Fibroblast of skin of left biceps (primary cell): ENCODE measurements at regions not wholly inside any gene's neighbourhood (a gene's known extent, or its start where the extent isn't known, plus 50 kb on each side); places are given as distances from the start of the nearest gene placed in this dataset.
"Not testable (repeated sequence)": the region's sequence is repeated elsewhere in the genome, so short reads cannot be mapped to it uniquely, and the experiment has no call there.

ENCODE experiments used
- DNase-seq, 2 experiments: peaks; one replicate each; pipeline ENCODE4 v3.0.0-alpha.2; 2013; ENCODE audit warnings: low read depth in 2 of 2

DNA sequence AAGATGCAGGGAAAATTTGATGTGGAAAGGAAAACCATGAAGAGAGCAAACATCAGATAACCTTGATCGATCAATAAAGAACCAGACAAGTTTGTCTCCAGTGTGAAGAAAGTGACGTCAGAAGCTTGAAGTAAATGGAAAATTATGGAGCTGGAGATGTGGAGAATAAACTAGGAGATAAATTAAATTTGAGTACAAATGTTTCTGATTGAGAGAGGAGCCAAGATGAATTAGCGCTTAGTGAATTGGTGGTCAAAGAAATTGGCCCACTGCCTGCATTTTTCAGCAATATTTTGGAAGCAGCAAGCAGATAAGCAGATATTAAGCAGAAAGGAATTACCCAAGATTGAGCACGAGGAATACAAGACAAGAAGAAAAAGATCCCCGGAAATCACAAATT lies 567.3 kb upstream of the ZNF385D start:
- no peak for DNase-seq

DNA sequence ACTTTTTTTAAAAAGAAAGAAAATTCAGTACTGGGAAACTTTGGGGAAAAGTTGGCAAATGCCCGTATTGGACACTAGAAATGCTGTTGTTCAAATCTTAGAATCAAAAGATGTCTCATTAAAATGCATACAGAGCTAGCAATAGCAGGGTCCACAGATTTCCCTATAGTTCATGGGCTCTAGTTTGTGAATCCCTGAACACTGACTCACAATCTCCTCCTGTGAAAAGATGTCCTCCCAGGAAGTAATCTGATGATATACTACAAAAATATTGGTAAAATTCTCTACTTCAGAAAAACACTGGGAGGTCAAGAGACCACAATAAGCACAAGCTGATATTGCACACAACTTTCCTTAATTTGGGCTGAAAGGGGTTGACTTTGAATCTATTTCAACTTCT lies 568.4 kb upstream of the ZNF385D start:
- DNase-seq: no peak

DNA sequence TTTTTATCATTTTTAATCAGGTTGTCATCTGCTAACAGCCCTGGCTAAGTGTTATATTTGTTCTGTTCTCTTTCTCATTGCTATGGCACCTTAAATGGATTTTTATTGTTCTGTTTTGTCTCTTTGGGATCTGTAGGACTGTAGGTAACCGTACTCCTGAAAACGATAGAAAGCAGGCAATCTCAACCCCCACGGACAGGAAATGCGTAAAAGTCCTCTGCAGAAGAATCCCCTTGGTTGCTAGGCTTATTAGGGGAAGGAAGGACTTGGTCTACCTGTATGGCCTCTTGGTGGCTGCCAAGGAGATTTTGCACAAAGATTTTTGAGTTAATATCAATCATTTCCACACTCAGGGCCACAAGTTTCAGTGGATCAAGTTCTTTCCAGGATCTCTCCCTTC lies 571.9 kb upstream of the ZNF385D start:
- no peak for DNase-seq

DNA sequence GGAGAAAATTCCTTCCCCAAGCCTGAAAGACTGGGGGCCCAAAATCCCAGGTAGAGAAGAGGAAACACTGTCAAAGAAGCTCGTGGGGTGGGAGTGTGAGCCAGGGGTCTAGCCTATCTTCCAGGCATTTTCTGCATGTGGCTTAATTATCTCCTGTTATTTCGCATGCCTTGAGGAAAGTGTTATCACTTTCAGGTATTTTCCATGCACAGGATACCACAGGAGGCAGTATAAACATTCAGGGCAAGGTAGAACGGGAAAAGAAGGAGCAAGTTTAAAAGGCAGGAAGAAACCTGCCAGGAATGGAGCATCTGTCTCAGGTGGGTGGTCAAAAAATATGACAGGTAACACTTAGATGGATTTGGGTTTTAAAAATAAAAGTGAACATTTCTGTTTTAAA lies 575.3 kb upstream of the ZNF385D start:
- no peak for DNase-seq

DNA sequence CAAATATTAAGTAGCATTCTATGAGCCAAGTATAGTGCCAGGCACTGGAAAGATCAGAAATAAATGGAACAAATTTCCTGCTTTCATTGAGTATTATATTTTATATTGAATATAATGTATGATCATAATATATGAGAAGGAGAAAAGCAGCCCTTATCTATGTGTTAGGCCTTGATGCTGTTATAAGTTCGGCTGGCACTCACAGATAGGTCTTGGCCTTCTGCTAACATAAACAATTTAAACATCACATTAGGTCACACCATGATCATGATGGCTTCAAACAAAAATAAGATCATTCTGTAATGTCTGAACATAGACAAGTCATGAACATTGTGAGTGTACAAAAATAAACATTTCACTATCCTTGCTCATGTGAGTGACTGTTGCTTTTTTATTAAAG lies 584.0 kb upstream of the ZNF385D start:
- no peak for DNase-seq

DNA sequence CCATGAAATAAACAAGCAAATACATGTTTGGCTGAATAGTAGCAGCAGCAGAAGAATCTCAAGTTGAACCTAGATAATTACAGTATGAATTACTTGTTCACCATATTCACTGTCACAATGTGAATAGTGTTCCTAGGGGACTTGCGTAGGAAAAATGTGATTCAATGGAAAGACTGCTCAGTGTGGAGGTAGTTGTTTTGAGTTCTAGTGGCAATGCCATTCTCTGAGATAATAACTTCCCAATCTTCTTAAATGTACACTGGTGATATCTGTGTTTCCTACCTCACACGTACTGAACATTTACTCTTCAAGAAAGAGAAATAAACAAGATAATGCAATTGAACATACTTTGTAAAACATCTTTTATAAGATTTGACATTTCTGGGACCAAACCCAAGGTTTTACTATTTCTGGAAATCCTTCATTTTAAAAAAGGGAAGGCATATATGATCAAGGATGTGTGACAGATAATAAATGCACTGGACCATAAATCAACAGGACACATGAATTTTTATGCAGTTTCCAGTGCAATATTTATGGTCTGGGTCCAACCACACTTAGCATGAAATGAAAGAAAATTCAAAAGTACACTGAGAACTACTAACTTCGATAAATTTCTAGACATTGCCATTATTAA lies 598.3 kb upstream of the ZNF385D start:
- no peak for DNase-seq

DNA sequence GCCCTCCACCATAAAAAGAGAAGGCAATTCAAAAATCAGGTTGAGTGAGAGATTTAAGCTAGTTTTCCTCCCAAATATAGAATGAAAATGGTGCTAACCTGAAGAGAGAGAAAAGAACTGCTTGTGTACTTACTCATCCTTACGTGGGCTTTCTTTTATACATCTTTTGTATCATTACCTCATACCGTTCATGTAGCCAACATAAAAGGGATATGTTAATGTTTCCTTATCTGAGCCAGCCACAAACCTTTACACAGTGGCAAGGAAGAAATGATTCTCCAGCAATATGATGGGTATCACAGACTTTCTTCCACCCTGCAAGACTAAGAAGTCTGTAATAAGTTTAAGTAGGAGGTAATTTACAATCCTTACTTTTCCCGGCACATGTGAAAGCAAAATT lies 600.8 kb upstream of the ZNF385D start:
- DNase-seq: no peak

DNA sequence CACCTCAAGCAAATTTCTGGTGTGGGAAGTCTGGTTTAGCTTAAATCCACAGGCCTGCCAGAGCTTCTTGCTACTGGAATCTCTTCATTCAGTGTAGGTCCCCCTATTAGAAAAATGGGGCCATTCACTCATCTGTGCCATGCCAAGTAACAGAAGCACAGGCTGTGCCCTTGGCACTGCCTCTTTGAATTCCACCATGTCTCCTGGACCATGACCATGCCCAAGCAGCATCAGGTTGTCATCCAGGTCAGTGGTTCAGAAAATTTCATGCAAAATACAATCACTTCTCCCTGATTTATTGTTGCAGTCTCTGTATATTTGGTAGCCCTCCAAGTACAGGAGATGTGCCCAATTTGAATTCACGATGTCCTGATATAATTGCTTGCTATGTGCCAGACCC lies 602.1 kb upstream of the ZNF385D start:
- no peak for DNase-seq

DNA sequence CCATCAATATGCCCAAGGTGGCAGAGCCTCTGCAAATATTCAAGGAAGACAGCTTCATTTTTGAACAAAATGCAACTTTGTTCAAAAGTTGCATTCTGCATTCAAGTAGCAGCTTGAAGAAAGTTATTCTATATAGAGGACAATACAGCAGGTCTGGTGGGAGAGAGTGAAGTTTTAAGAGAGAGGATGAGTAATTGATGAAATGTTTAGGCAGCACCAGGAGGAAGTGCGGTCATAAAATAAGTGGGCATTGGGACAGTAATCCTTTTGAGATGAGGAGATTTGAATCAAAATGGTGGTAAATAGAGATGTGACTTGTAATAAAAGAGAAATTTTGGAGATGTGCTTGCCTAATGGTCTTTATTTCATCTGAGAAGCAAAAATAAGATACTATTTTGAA lies 607.3 kb upstream of the ZNF385D start:
- no peak for DNase-seq

DNA sequence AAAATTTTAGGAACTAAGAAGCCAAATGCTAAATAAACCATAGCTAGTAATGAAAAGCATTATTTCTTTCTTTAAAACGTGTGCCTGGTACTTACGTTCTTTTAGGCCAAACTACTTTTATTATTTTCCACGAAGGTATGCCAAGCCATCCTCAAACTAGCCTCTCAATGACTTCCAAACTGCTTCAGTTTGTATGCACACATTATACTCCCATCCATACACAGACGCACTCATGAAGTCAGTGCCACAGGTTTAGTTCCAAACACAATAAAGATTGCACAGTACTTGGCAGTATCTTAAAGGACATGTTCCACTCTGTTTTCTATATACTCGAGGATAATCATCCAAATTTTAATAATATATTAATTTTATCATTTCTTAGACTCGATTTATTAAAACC lies 609.2 kb upstream of the ZNF385D start:
- no peak for DNase-seq

DNA sequence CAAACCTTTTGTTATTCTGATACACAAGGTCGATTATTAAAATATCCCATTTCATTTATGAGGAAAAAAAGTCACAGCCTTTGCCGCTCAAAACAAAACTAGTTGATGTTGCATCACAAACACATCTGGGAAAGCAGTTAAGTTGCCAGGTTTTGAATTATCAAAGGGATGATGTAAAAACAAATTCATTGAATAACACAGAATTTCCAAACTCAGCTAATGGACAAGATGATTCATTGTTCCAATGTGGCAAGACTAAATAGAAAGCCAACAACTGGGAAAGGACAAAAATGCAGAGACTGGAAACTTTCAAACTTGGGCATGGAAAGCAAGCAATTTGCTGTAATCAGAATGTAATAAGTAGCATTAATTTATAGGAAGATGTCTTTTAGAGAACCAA lies 610.0 kb upstream of the ZNF385D start:
- peak in 1 of 2 experiments; percentile 14 for DNase-seq

DNA sequence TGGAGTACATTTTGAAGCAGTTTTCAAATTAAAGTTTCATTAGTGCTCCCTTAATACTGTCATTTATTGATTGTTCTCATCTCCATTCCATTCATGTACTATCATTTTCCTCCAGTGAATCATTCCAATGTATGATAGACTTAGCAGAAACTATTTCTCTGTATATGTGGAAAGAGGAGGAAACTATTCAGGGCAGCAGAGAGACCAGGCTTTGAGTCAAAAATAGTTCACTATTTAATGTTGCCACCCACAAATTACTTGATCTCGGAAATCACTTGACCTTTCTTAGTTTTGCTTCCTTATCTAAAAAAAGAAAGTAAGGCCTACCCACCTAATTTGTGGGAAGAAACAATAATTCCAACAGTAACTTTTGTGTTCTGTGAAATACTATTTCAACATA lies 610.5 kb upstream of the ZNF385D start:
- peak in 1 of 2 experiments; percentile 9 for DNase-seq

DNA sequence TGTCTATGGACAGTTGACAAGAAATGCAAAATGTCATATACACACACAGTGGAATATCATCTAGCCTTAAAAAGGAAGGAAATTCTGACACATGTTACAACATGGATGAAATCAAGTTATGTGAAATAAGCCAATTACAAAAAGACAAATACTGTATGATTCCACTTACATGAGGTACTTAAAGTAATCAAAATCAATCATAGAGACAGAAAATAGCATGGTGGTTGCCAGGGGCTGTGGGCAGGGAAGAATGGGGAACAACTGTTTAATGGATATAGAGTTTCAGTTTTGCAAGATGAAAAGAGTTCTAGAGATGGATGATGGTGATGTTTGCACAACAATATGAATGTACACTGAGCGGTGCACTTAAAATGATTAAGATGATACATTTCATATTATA lies 613.8 kb upstream of the ZNF385D start:
- no peak for DNase-seq

DNA sequence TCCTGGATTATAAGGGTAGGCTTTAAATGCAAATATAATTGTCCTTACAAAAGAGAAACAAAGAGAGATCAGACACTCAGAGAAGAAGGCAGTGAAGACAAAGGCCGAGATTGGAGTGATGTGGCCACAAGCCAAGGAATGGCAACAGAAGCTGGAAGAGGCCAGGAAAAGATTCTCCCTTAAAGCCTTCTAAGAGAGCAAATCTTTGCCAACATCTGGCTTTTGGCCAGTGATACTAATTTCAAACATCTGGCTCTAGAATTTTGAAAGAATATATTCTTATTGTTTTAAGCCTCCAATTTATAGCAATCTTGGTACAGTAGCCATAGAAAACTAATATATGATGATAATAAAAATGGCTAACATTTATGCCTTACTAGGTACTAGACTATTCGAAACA lies 615.8 kb upstream of the ZNF385D start:
- DNase-seq: no peak

DNA sequence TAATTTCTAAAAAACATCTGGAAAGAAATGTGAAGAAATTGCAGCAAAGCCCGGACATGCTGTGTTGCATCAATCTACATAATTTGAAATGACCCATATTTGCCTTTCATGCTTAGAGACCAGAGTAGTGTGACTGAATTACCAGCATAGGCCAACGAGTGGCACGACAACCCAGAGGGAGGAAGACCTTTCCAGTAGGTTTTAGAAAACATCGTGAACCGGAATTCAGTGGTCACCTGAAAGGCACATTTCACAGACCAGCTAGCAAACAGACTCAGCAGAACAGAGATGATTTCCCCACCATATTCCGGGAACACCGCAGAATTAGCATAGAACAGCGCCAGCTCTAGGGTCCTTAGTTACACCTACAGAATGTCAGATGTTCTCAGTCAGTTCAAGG lies 620.0 kb upstream of the ZNF385D start:
- DNase-seq: no peak

DNA sequence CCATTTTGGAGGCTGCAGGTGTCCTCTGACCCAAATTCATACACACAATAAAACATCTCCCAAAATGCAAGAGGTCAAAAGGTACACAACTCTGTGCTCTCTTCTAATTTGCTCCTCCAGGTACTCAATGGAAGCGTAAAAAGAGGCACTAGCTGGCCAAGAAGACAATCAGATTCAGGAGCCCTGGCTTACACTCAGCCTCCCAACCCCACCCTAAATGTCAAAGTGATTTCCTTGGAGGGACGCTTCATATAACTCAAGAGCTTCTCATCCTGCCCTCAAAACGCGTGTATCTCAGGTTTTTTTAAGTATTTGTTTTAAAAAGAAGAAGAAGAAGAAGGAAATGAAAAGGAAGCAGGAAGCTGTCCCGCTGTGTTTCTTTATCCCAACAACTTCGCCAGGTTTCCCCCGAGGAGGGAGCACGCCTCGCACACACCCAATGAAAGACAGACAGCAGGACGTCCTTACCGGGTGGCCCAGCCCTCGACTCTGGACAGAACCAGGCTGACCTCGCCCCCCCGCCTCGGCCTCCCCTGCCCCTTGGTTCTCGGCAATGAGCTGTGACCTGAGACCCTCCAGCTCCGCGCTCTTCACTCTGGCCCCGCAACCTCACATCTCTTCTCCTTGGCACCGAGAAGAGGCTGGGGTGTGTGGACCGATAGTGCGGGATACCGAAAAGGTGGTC lies 620.7 kb upstream of the ZNF385D start:
- DNase-seq: no peak

DNA sequence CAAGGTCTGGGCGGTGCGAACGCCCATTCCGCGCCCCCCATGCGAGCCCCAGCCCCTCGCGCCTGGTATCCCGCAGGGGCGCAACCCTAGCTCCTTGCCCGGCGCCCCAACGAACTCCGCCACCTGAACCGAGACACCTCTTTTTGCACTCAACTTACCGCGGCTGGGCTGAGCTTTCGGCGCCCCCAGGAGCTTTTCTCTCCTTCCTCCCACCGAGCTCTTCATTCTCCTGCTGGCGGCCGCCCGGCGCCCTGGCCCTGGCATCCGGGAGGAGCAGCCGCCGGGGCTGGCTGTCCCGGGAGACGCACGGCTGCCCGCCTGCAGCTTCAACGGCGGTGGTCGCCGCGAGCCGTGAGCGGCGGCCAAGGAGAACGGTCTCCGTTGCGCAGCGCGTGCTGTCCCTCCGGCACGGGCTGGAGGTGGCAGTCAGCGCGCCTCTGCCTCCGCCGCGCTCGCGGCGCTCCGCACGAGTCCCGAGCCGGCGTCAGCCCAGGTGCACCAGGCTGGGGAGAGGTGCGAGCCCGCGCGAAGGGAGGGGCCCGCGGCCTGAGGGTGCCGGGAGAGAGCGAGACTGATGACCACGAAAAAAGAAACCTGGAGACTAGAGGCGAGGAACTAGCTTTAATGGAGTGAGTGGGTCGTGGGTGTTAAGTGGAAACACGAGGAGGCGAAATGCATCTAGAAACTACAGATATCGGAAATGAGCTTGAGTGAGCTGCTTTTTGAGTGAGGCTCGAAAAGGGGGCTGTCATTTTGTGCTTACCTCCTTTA lies 621.5 kb upstream of the ZNF385D start:
- DNase-seq: no peak

DNA sequence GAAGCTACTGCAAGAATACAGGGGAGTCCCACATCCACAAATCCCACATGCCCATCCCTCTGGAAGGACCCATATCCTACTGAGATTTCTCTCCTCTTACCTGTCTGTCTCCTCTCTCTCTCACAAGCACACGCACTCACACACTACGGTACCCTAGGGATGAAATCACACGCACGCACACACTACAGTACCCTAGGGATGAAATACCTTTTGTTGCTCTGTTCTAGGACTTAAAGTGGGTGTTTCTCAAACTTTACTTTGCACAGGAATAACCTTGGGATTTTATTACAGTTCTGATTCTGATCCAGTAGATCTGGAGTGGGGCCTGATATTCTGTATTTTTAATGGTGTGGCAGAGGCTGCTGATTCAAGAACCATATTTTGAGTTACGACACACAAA lies 622.2 kb upstream of the ZNF385D start:
- no peak for DNase-seq

DNA sequence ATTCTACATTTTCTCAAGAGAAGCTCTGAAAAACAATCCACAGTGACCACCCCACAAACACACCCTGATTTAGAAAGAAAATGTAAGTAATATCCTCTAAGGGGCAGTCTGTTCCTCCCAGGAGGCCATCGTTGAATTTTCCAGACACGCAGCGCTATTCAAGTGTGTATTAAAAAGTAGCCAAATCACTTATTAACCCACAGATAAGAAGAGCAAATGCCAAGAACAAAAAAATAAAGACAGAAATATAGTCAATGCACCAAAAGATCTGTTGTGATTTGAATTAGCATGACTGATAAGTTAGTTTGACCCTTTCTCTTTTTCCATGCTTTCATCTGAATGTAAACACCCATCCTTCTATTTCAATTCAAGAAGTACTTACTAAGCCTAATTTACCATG lies 622.8 kb upstream of the ZNF385D start:
- no peak for DNase-seq

DNA sequence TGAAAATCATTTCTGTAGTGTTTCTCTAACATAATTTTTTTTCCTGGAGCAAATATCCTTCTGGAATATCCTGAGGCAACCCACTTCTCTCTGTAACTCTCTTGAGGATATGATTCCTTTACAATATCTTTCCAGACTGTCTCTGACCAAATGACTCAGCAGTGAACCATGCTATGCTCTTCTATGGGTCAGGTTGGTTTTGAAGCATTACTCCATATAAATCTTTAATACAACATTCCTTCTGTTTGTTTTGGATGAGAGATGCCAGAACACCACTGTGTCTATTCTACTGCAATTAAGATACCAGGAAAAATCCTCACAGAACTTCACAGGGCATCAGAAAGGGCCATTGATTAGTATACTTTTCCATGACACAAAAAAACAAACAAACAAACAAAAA lies 626.4 kb upstream of the ZNF385D start:
- peak; percentile 45 to 56 for DNase-seq

DNA sequence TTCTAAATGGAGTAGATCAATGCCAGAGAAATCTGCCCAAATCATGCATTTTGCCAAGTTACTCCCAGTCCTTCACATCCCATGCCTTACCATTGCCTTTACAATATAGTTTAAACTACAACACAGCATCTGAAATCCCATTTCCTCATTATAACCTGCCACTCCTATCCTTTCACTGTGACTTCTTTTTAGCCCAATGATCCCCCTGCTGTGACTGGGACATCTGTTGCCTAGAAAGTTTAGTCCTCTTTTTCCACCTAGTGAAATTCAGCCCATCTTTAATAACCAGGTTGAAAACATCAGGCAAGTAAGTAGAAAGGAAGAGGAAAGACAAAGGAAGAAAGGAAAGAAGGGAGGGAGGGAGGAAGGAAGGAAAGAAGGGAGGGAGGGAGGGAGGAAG lies 627.9 kb upstream of the ZNF385D start:
- no peak for DNase-seq

DNA sequence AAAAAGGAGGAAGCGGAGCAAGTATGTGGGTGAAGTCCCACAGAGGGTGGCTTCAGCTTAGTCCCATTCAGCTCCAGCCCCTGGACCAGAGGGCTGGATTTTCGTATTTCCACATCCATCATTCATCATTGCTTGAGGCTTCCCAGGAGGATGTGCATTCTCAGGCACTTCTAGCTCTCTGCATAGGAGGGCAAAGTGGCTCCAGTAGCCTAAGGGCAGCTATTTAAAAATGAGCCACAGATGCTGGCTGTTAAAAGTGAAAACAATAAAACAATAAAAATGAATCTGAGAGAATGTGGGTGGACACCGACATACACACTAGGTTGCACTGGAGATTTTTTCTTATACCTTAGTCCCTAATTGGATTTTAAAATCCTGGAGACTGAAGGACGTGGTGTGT lies 629.2 kb upstream of the ZNF385D start:
- DNase-seq: no peak

DNA sequence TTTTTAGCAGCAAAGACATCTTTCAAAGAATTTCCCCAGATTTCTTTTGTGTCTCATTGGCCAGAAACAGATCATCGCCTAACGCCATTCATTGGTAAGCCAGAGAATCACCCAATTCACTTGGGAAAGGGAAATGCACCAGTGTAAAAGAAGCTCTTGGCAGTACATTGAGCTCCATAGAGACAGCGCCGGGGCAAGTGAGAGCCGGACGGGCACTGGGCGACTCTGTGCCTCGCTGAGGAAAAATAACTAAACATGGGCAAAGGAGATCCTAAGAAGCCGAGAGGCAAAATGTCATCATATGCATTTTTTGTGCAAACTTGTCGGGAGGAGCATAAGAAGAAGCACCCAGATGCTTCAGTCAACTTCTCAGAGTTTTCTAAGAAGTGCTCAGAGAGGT lies 630.6 kb upstream of the ZNF385D start:
- DNase-seq: not testable (repeated sequence)
